H1 (cell line): ENCODE measurements at regions not wholly inside any gene's neighbourhood (a gene's known extent, or its start where the extent isn't known, plus 50 kb on each side); places are given as distances from the start of the nearest gene placed in this dataset.

Source experiments
- CTCF ChIA-PET: fragments of 300-600 bp; sonication (Branson Sonifier 250); formaldehyde crosslinking; loops from one replicate; lab custom pipeline; 2021; ENCODE audit not compliant: partially characterized antibody; lab: Charles Lee
- POLR2A ChIA-PET: fragments of 300-600 bp; sonication (Branson Sonifier 250); formaldehyde crosslinking; loops from one replicate; lab custom pipeline; 2021; ENCODE audit warnings: inconsistent platforms; ENCODE audit not compliant: partially characterized antibody; lab: Charles Lee
- DNase-seq, 2 experiments: peaks; one replicate each; pipeline versions ENCODE4 v3.0.0 to v3.0.0-alpha.2; 2010 to 2022; ENCODE audit warnings: low spot score in 2 of 2, low read depth in 1 of 2, mixed read lengths in 1 of 2
- FAIRE-seq: peaks from 2 replicates; lab custom pipeline; 2011; peaks lifted over from hg19 to GRCh38; lab: Jason Lieb, UNC
- H2AFZ ChIP-seq: 2 replicates; pipeline ENCODE4 v1.8.1; 2012; ENCODE audit warnings: low read length, inconsistent platforms
- H2AK5ac ChIP-seq: 2 replicates; pipeline ENCODE4 v1.6.1; 2013; ENCODE audit warnings: low read depth, low read length
- H2BK120ac ChIP-seq: replicated peaks from 2 replicates; pipeline ENCODE3; 2013; ENCODE audit warnings: low read depth, low read length, inconsistent platforms
- H2BK12ac ChIP-seq: 2 replicates; pipeline ENCODE4 v1.6.1; 2013; ENCODE audit warnings: low read depth, low read length
- H2BK15ac ChIP-seq: 2 replicates; pipeline ENCODE4 v1.6.1; 2013; ENCODE audit warnings: low read length
- H2BK20ac ChIP-seq: 2 replicates; pipeline ENCODE4 v1.6.1; 2013; ENCODE audit warnings: low read length
- H2BK5ac ChIP-seq: 2 replicates; pipeline ENCODE4 v1.6.1; 2013; ENCODE audit warnings: low read depth, low read length
- H3K14ac ChIP-seq: 2 replicates; pipeline ENCODE4 v1.6.1; 2013; ENCODE audit warnings: inconsistent platforms; ENCODE audit not compliant: insufficient read length
- H3K18ac ChIP-seq: 2 replicates; pipeline ENCODE4 v1.6.1; 2013; ENCODE audit warnings: low read length; ENCODE audit errors: extremely low read depth
- H3K23ac ChIP-seq: 2 replicates; pipeline ENCODE4 v1.6.1; 2013; ENCODE audit warnings: inconsistent platforms; ENCODE audit not compliant: insufficient read length
- H3K23me2 ChIP-seq: 2 replicates; pipeline ENCODE4 v1.6.1; 2013; ENCODE audit warnings: low read depth, low read length
- H3K27ac ChIP-seq: 2 replicates; pipeline ENCODE4 v1.6.1; 2011; ENCODE audit warnings: low read depth, low read length, inconsistent platforms
- H3K27me3 ChIP-seq, 4 experiments: replicated peaks in 1 of 4; 1 replicate in 1 of 4; 2 replicates in 3 of 4; pipeline versions ENCODE4 v1.6.1 to v1.8.1; 2011 to 2013; ENCODE audit warnings: low read length in 3 of 4, mild to moderate bottlenecking in 3 of 4, inconsistent platforms in 2 of 4, mixed read lengths in 2 of 4, moderate library complexity in 1 of 4; ENCODE audit not compliant: control insufficient read depth in 3 of 4, insufficient read depth in 3 of 4; ENCODE audit errors: extremely low read depth in 1 of 4
- H3K36me3 ChIP-seq, 4 experiments: 2 replicates each; pipeline versions ENCODE4 v1.6.1 to v1.8.1; 2011 to 2013; ENCODE audit warnings: mild to moderate bottlenecking in 4 of 4, low read length in 3 of 4, moderate library complexity in 2 of 4, control low read depth in 1 of 4, inconsistent platforms in 1 of 4; ENCODE audit not compliant: insufficient read depth in 4 of 4, control insufficient read depth in 2 of 4
- H3K4ac ChIP-seq: replicated peaks from 2 replicates; pipeline ENCODE3; 2013; ENCODE audit warnings: low read length, low read depth, mixed read lengths, inconsistent platforms; ENCODE audit not compliant: insufficient read length
- H3K4me1 ChIP-seq, 4 experiments: replicated peaks in 1 of 4; 1 replicate in 1 of 4; 2 replicates in 3 of 4; pipeline versions ENCODE4 v1.6.1 to v1.8.1; 2011 to 2013; ENCODE audit warnings: low read length in 3 of 4, inconsistent platforms in 2 of 4, mixed read lengths in 1 of 4; ENCODE audit not compliant: insufficient read depth in 4 of 4, control insufficient read depth in 3 of 4
- H3K4me2 ChIP-seq, 2 experiments: 2 replicates each; pipeline versions ENCODE4 v1.6.1 to v1.8.1; 2011 to 2013; ENCODE audit warnings: low read depth in 2 of 2, low read length in 2 of 2, control low read depth in 1 of 2, inconsistent platforms in 1 of 2, mild to moderate bottlenecking in 1 of 2; ENCODE audit not compliant: insufficient read depth in 1 of 2
- H3K4me3 ChIP-seq, 4 experiments: fragments of 200-600, 300-600 bp in 1 of 4; sonication (generic), shearing (Covaris generic), sonication (Bioruptor Twin) in 1 of 4; 2 replicates each; pipeline versions ENCODE4 v1.5.1 to v1.8.1; 2011 to 2016; ENCODE audit warnings: low read length in 4 of 4, low read depth in 3 of 4, control low read depth in 2 of 4, inconsistent platforms in 2 of 4, mild to moderate bottlenecking in 2 of 4, mixed read lengths in 1 of 4, moderate library complexity in 1 of 4; ENCODE audit not compliant: insufficient read depth in 2 of 4; ENCODE audit errors: extremely low read depth in 1 of 4
- H3K56ac ChIP-seq: replicated peaks from 2 replicates; pipeline ENCODE3; 2013; ENCODE audit warnings: low read depth, mild to moderate bottlenecking, mixed read lengths, low read length, inconsistent platforms; ENCODE audit not compliant: insufficient read length
- H3K79me1 ChIP-seq: 2 replicates; pipeline ENCODE4 v1.6.1; 2013; ENCODE audit warnings: low read depth, low read length, control low read depth
- H3K79me2 ChIP-seq, 2 experiments: 2 replicates each; pipeline versions ENCODE4 v1.6.1 to v1.8.1; 2012 to 2013; ENCODE audit warnings: low read length in 2 of 2, mild to moderate bottlenecking in 2 of 2, inconsistent platforms in 1 of 2; ENCODE audit not compliant: insufficient read depth in 2 of 2, control insufficient read depth in 1 of 2
- H3K9ac ChIP-seq, 4 experiments: replicated peaks in 1 of 4; 1 replicate in 1 of 4; 2 replicates in 3 of 4; pipeline versions ENCODE4 v1.6.1 to v1.8.1; 2011 to 2013; ENCODE audit warnings: low read depth in 3 of 4, low read length in 3 of 4, control low read depth in 2 of 4, mild to moderate bottlenecking in 2 of 4, moderate library complexity in 2 of 4, inconsistent platforms in 1 of 4; ENCODE audit errors: extremely low read depth in 1 of 4
- H3K9me3 ChIP-seq, 2 experiments: 2 replicates each; pipeline versions ENCODE4 v1.6.1 to v1.8.1; 2012 to 2013; ENCODE audit warnings: mild to moderate bottlenecking in 2 of 2, moderate library complexity in 2 of 2, control low read depth in 1 of 2, inconsistent platforms in 1 of 2, low read depth in 1 of 2, low read length in 1 of 2, mixed read lengths in 1 of 2; ENCODE audit not compliant: insufficient read depth in 2 of 2
- H4K20me1 ChIP-seq, 2 experiments: replicated peaks in 1 of 2; 2 replicates each; pipeline versions ENCODE3 to v1.8.1; 2011 to 2013; ENCODE audit warnings: inconsistent platforms in 2 of 2, low read length in 2 of 2, mild to moderate bottlenecking in 1 of 2; ENCODE audit not compliant: insufficient read depth in 2 of 2, control insufficient read depth in 1 of 2
- H4K5ac ChIP-seq: 2 replicates; pipeline ENCODE4 v1.6.1; 2013; ENCODE audit warnings: low read length, low read depth, mixed read lengths, inconsistent platforms; ENCODE audit not compliant: insufficient read length
- H4K8ac ChIP-seq: 2 replicates; pipeline ENCODE4 v1.8.0; 2013; ENCODE audit warnings: mild to moderate bottlenecking, moderate library complexity, low read length, inconsistent platforms; ENCODE audit not compliant: insufficient read depth; ENCODE audit errors: extremely low read depth
- H4K91ac ChIP-seq: replicated peaks from 2 replicates; pipeline ENCODE3; 2013; ENCODE audit warnings: low read length, mixed read lengths, inconsistent platforms; ENCODE audit not compliant: insufficient read length
- ASH2L ChIP-seq: fragments of 200-600, 300-600 bp; sonication (generic); IDR thresholded peaks from one replicate; pipeline ENCODE4 v1.7.1; 2017; ENCODE audit warnings: low read length
- EP300 ChIP-seq, 2 experiments: IDR thresholded peaks; 1 replicate in 1 of 2; 2 replicates in 1 of 2; pipeline ENCODE4 v1.6.1; 2011 to 2012; ENCODE audit warnings: low read depth in 2 of 2, low read length in 2 of 2, mild to moderate bottlenecking in 2 of 2, borderline replicate concordance in 1 of 2, inconsistent platforms in 1 of 2, moderate library complexity in 1 of 2
- EZH2 ChIP-seq: fragments of 200-600 bp; sonication (generic); IDR thresholded peaks from 2 replicates; pipeline ENCODE4 v1.7.1; 2012; ENCODE audit warnings: low read depth, mild to moderate bottlenecking, moderate library complexity, low read length, inconsistent platforms; ENCODE audit not compliant: severe bottlenecking
- HDAC2 ChIP-seq, 2 experiments: fragments of 300-600 bp in 1 of 2; sonication (generic) in 1 of 2; IDR thresholded peaks; 2 replicates each; pipeline ENCODE4 v1.6.1; 2011 to 2012; ENCODE audit warnings: low read depth in 2 of 2, low read length in 2 of 2, mild to moderate bottlenecking in 2 of 2, moderate library complexity in 2 of 2, borderline replicate concordance in 1 of 2, inconsistent platforms in 1 of 2
- SIX5 ChIP-seq: IDR thresholded peaks from 2 replicates; pipeline ENCODE4 v1.6.1; 2011; ENCODE audit warnings: mild to moderate bottlenecking, low read depth, low read length
- TAF7 ChIP-seq: optimal IDR thresholded peaks from 2 replicates; pipeline ENCODE3; 2011; ENCODE audit warnings: low read depth, mild to moderate bottlenecking, inconsistent platforms, low read length, moderate library complexity, borderline replicate concordance
- WGBS, 2 experiments: shearing (Covaris generic) in 1 of 2; methylation state at CpG; one replicate each; pipeline versions ENCODE4 v1.1.6 to v1.1.7; 2013 to 2015; ENCODE audit warnings: low lambda C conversion rate in 2 of 2, mixed read lengths in 2 of 2, inconsistent platforms in 1 of 2, low coverage in 1 of 2, missing lambda C conversion rate in 1 of 2; ENCODE audit not compliant: insufficient replicate concordance in 2 of 2, insufficient coverage in 1 of 2, insufficient read length in 1 of 2; ENCODE audit errors: extremely low coverage in 1 of 2, missing lambda C conversion rate in 1 of 2; 5-methylcytosine and 5-hydroxymethylcytosine counted together

GRCh38 chr7:25928549-25929330, 223.3 kb upstream of the NFE2L3 start:
- H3K9ac ChIP-seq: no peak overlapping the region
- H3K4me3 ChIP-seq: no peak overlapping the region
- no peaks in the 10 kb centered on the region for H3K36me3 ChIP-seq
- no peak for FAIRE-seq
- H2BK5ac ChIP-seq: no peak overlapping the region
- H3K18ac ChIP-seq: no peak overlapping the region
- H3K79me1 ChIP-seq: no peaks in the 10 kb centered on the region
- H2BK120ac ChIP-seq: no peak overlapping the region
- TF ChIP-seq TAF7: no peak
- no peak for TF ChIP-seq EZH2
- no peak for TF ChIP-seq SIX5
- no peak for TF ChIP-seq EP300 (IDR thresholded peaks at IDR 0.05; ENCODE audit: borderline replicate concordance in 1 of 2, low read depth in 2 of 2, low read length in 2 of 2)
- no peak for TF ChIP-seq HDAC2 (IDR thresholded peaks at IDR 0.05; ENCODE audit: borderline replicate concordance in 1 of 2, low read depth in 2 of 2, low read length in 2 of 2)
- no peak for TF ChIP-seq ASH2L
- no peak overlapping the region for H2BK12ac ChIP-seq
- 95% methylated on average over 5 of the region's 5 CpGs; no CpG with 5 or more reads in 1 of the 2 experiments for WGBS, 2 experiments
- no peak overlapping the region for H2BK20ac ChIP-seq
- no peaks in the 10 kb centered on the region; the same call in 1 of the 2 replicates for H3K23me2 ChIP-seq
- H3K9me3 ChIP-seq: no peaks in the 10 kb centered on the region
- no peak overlapping the region for H4K5ac ChIP-seq
- H2AK5ac ChIP-seq: no peak overlapping the region
- no peak overlapping the region for H4K8ac ChIP-seq
- no peaks in the 10 kb centered on the region for H3K79me2 ChIP-seq
- H2AFZ ChIP-seq: no peak overlapping the region
- CTCF ChIA-PET: interaction anchor here (1.1 to 2.5 kb wide), 3 partner anchors 11 to 21 kb away, joined by 4 to 9 read pairs (median 6); no protein-coding TSS in a partner anchor
- H3K14ac ChIP-seq: no peak overlapping the region
- no peaks in the 10 kb centered on the region for H4K20me1 ChIP-seq
- no peak overlapping the region for H2BK15ac ChIP-seq
- no peak overlapping the region for H3K4me2 ChIP-seq
- no peak overlapping the region for H3K56ac ChIP-seq
- peaks cover 0 to 4% (median 0%) of the 10 kb centered on the region in 4 experiments; a peak in 1 of 7 replicates for H3K4me1 ChIP-seq
- no peak overlapping the region for H3K4ac ChIP-seq
- no peaks in the 10 kb centered on the region for H3K27me3 ChIP-seq
- no peak overlapping the region for H4K91ac ChIP-seq
- DNase-seq: no peak
- H3K27ac ChIP-seq: no peak overlapping the region
- no peak overlapping the region for H3K23ac ChIP-seq
- POLR2A ChIA-PET: interaction anchor here (1.2 kb wide), 1 partner anchor 22 kb away, joined by 3 read pairs; no protein-coding TSS in a partner anchor
